Adrenal gland (tissue), 9 donors: ENCODE measurements at regions not wholly inside any gene's neighbourhood (a gene's known extent, or its start where the extent isn't known, plus 50 kb on each side); places are given as distances from the start of the nearest gene placed in this dataset.

Experiments
- DNase-seq, 7 donors: peaks; one replicate each; pipeline ENCODE4 v3.0.0-alpha.2; 2019 to 2020
- H3K27ac ChIP-seq, 5 donors: fragments of 200-600 bp; sonication (generic) in 4 of 5; 1 replicate in 3 of 5; 2 replicates in 2 of 5; pipeline versions ENCODE4 v1.5.1 to v1.8.0; 2016 to 2020; ENCODE audit warnings: mild to moderate bottlenecking in 1 of 5
- H3K27me3 ChIP-seq: fragments of 200-600 bp; 2 replicates; pipeline ENCODE4 v1.8.0; 2021
- H3K36me3 ChIP-seq, 2 donors: fragments of 200-600 bp; replicated peaks in 1 of 2; 1 replicate in 1 of 2; 2 replicates in 1 of 2; pipeline versions ENCODE4 v1.5.1 to v1.8.0; 2018 to 2022
- H3K4me1 ChIP-seq, 2 donors: fragments of 200-600 bp; replicated peaks in 1 of 2; 1 replicate in 1 of 2; 2 replicates in 1 of 2; pipeline versions ENCODE4 v1.5.1 to v1.8.0; 2018 to 2021
- H3K4me3 ChIP-seq, 4 donors: fragments of 200-600 bp; sonication (generic) in 3 of 4; one replicate each; pipeline ENCODE4 v1.5.1; 2016 to 2018
- H3K9me3 ChIP-seq, 3 donors: fragments of 200-600 bp; sonication (generic) in 1 of 3; replicated peaks in 1 of 3; 1 replicate in 2 of 3; 2 replicates in 1 of 3; pipeline versions ENCODE4 v1.5.1 to v1.8.0; 2016 to 2021
- POLR2A ChIP-seq, 2 donors: fragments of 450-650 bp; IDR thresholded peaks; one replicate each; pipeline ENCODE4 v1.6.1; 2017; ENCODE audit warnings: antibody characterized with exemption in 2 of 2, mild to moderate bottlenecking in 2 of 2, moderate library complexity in 1 of 2
- WGBS, 4 donors: extraction: QIAGEN DNeasy Blood & Tissue Kit in 2 of 4; methylation state at CpG; one replicate each; pipeline versions ENCODE4 v1.1.5 to v1.1.7; 2013 to 2017; 5-methylcytosine and 5-hydroxymethylcytosine counted together
- intact Hi-C, 2 donors: fragments of 100-400 bp; cut with DNase I; formaldehyde crosslinking; loops; one replicate each; pipeline versions ENCODE4 v1.14.1 to v1.15.0; 2022 to 2023
- TF ChIP-seq, protein P1 (sequence below), 6 experiments: fragments of 450-650 bp in 4 of 6; fragments of 200-600 bp in 2 of 6; sonication (generic) in 1 of 6; IDR thresholded peaks; 1 replicate in 5 of 6; 2 replicates in 1 of 6; pipeline versions ENCODE4 v1.5.1 to v1.8.0; 2016 to 2021; ENCODE audit warnings: antibody characterized with exemption in 6 of 6, mild to moderate bottlenecking in 2 of 6, moderate library complexity in 1 of 6
- donor health status: healthy with polysubstance abuse.
- donor health status: Bipolar disorder and iron deficiency.
- donor health status: DM: yes; HTN: yes; CAD: no.
- donor health status: DM: no; HTN: no; CAD: no.
- donor health status: DM: no; HTN: no; CAD: no.

GRCh38 chr3:152204218-152204617, 64.5 kb upstream of the MBNL1 start:
- H3K36me3 ChIP-seq, result no peaks in the 10 kb centered on the region
- no peaks in the 10 kb centered on the region for H3K27me3 ChIP-seq
- H3K4me1 ChIP-seq, result no peaks in the 10 kb centered on the region
- H3K9me3 ChIP-seq, result no peaks in the 10 kb centered on the region
- 68 to 77% (median 71%) methylated on average over 2 of the region's 2 CpGs for WGBS, 4 donors
- H3K4me3 ChIP-seq, result no peak overlapping the region
- peak overlapping the region in 1 of 5 donors; percentile 45 for H3K27ac ChIP-seq
- intact Hi-C loops, result no loop called here
- no peak for TF ChIP-seq POLR2A (IDR thresholded peaks at IDR 0.05)
- TF ChIP-seq, protein P1, sequence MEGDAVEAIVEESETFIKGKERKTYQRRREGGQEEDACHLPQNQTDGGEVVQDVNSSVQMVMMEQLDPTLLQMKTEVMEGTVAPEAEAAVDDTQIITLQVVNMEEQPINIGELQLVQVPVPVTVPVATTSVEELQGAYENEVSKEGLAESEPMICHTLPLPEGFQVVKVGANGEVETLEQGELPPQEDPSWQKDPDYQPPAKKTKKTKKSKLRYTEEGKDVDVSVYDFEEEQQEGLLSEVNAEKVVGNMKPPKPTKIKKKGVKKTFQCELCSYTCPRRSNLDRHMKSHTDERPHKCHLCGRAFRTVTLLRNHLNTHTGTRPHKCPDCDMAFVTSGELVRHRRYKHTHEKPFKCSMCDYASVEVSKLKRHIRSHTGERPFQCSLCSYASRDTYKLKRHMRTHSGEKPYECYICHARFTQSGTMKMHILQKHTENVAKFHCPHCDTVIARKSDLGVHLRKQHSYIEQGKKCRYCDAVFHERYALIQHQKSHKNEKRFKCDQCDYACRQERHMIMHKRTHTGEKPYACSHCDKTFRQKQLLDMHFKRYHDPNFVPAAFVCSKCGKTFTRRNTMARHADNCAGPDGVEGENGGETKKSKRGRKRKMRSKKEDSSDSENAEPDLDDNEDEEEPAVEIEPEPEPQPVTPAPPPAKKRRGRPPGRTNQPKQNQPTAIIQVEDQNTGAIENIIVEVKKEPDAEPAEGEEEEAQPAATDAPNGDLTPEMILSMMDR (IDR thresholded peaks at IDR 0.05), result no peak
- DNase-seq, result no peak

- TF ChIP-seq, protein P1 (IDR thresholded peaks at IDR 0.05), result no peak
- TF ChIP-seq POLR2A (IDR thresholded peaks at IDR 0.05), result no peak
- intact Hi-C loops, result no loop called here
- H3K9me3 ChIP-seq, result no peaks in the 10 kb centered on the region
- H3K36me3 ChIP-seq, result no peaks in the 10 kb centered on the region
- peak overlapping the region in 1 of 4 donors; percentile 16 for H3K4me3 ChIP-seq
- WGBS, 4 donors, result 74 to 89% (median 78%) methylated on average over 3 of the region's 3 CpGs
- H3K4me1 ChIP-seq, result no peaks in the 10 kb centered on the region
- DNase-seq, result no peak
- H3K27ac ChIP-seq, result peak overlapping the region in 1 of 5 donors; percentile 44
- no peaks in the 10 kb centered on the region for H3K27me3 ChIP-seq
Observed at GRCh38 chr3:152205097-152205593, 63.6 kb upstream of the MBNL1 start.

GRCh38 chr3:152206243-152206760, 62.4 kb upstream of the MBNL1 start:
- no peak for TF ChIP-seq POLR2A (IDR thresholded peaks at IDR 0.05)
- TF ChIP-seq, protein P1 (IDR thresholded peaks at IDR 0.05), result no peak
- no peaks in the 10 kb centered on the region for H3K36me3 ChIP-seq
- H3K27ac ChIP-seq, result no peak overlapping the region
- WGBS, 4 donors, result 95 to 100% (median 99%) methylated on average over 3 of the region's 3 CpGs
- H3K9me3 ChIP-seq, result no peaks in the 10 kb centered on the region
- no peaks in the 10 kb centered on the region for H3K27me3 ChIP-seq
- H3K4me3 ChIP-seq, result no peak overlapping the region
- intact Hi-C loops, result no loop called here
- H3K4me1 ChIP-seq, result no peaks in the 10 kb centered on the region
- DNase-seq, result no peak

DNA sequence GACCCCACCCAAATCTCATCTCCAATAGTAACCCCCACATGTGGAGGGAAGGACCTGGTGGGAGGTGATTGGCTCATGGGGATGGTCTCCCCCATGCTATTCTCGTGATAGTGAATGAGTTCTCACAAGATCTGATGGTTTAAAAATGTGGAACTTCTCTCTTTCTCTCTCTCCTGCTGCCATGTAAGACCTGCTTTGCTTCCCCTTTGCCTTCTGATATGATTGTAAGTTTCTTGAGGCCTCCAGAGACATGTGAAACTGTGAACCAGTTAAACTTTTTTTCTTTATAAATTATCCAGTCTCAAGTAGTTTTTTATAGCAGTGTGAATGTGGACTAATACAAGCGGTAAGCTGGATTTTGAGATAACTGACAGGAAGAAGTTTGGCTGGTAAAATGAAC, 60.3 kb upstream of the MBNL1 start:
- WGBS, 4 donors, result 74 to 91% (median 80%) methylated on average over 2 of the region's 2 CpGs

More for the DNA sequence above, 60.3 kb upstream of the MBNL1 start:
- no peak overlapping the region for H3K27ac ChIP-seq
- no peaks in the 10 kb centered on the region for H3K9me3 ChIP-seq
- no peaks in the 10 kb centered on the region for H3K4me1 ChIP-seq
- H3K27me3 ChIP-seq, result no peaks in the 10 kb centered on the region
- DNase-seq, result no peak
- intact Hi-C loops, result no loop called here
- no peak overlapping the region for H3K4me3 ChIP-seq
- no peak for TF ChIP-seq POLR2A (IDR thresholded peaks at IDR 0.05)
- TF ChIP-seq, protein P1 (IDR thresholded peaks at IDR 0.05), result no peak
- H3K36me3 ChIP-seq, result no peaks in the 10 kb centered on the region
